ENCODE measurements at regions not wholly inside any gene's neighbourhood (a gene's known extent, or its start where the extent isn't known, plus 50 kb on each side); places are given as distances from the start of the nearest gene placed in this dataset.

- Histone ChIP-seq H3K4me1 (ENCODE audit: insufficient read depth, low read length) (no peaks in the 10 kb centered on the region), H3K9me3 (ENCODE audit: low read length) (no peaks in the 10 kb centered on the region), H3K27me3 (ENCODE audit: low read length) (peaks cover 13% of the 10 kb centered on the region; the same call in 1 of the 2 replicates), H3K4me3 (ENCODE audit: low read length) (no peak overlapping the region), H2AFZ (ENCODE audit: low read length) (no peak overlapping the region), H4K20me1 (ENCODE audit: low read length) (no peaks in the 10 kb centered on the region), H3K4me2 (ENCODE audit: low read length) (no peak overlapping the region), H3K9me2 (replicated peaks; ENCODE audit: low read length) (no peaks in the 10 kb centered on the region), H3K36me3 (ENCODE audit: low read depth, low read length) (no peaks in the 10 kb centered on the region), H3K79me2 (ENCODE audit: low read length) (no peaks in the 10 kb centered on the region), H3K9ac (ENCODE audit: low read length) (no peak overlapping the region), H3K27ac (ENCODE audit: low read length) (no peak overlapping the region), H3F3A (ENCODE audit: low read length, unreplicated experiment) (no peaks in the 10 kb centered on the region)
- intact Hi-C loops (cut with micrococcal nuclease) = no loop called here
- TF ChIP-seq EZH2phosphoT487 (IDR thresholded peaks at IDR 0.05; ENCODE audit: borderline replicate concordance, low read length) = no peak
- TF ChIP-seq CTCF (conservative IDR thresholded peaks at IDR 0.05; ENCODE audit: low read depth, low read length) = no peak
- no peak for TF ChIP-seq EZH2 (IDR thresholded peaks at IDR 0.05; ENCODE audit: low read length, unreplicated experiment)
- no TSS peak for BruUV-seq (replicated peaks)
- ChIA-PET CTCF (no interaction called here), POLR2A (ENCODE audit: unreplicated experiment) (no interaction called here)
- no peak for ATAC-seq
- DNase-seq = no peak
Measured at GRCh38 chr1:177706977-177707376, 262.9 kb downstream of the SEC16B start.

GRCh38 chr1:177705839-177706238 is 264.0 kb downstream of the SEC16B start:
- intact Hi-C loops (cut with micrococcal nuclease) = no loop called here
- no peak overlapping the region for H2AFZ ChIP-seq (ENCODE audit: low read length)
- no peak for DNase-seq
- BruUV-seq (replicated peaks) = no TSS peak
- H4K20me1 ChIP-seq (ENCODE audit: low read length) = no peaks in the 10 kb centered on the region
- no peak overlapping the region for H3K27ac ChIP-seq (ENCODE audit: low read length)
- no peaks in the 10 kb centered on the region for H3K36me3 ChIP-seq (ENCODE audit: low read depth, low read length)
- no peaks in the 10 kb centered on the region for H3K9me3 ChIP-seq (ENCODE audit: low read length)
- H3K27me3 ChIP-seq (ENCODE audit: low read length) = peaks cover 13% of the 10 kb centered on the region; the same call in 1 of the 2 replicates
- H3K9ac ChIP-seq (ENCODE audit: low read length) = no peak overlapping the region
- CTCF ChIA-PET = no interaction called here
- no peaks in the 10 kb centered on the region for H3K4me1 ChIP-seq (ENCODE audit: insufficient read depth, low read length)
- H3K4me2 ChIP-seq (ENCODE audit: low read length) = no peak overlapping the region
- no peak for ATAC-seq
- POLR2A ChIA-PET (ENCODE audit: unreplicated experiment) = no interaction called here
- H3K9me2 ChIP-seq (replicated peaks; ENCODE audit: low read length) = no peaks in the 10 kb centered on the region
- no peaks in the 10 kb centered on the region for H3K79me2 ChIP-seq (ENCODE audit: low read length)
- H3K4me3 ChIP-seq (ENCODE audit: low read length) = no peak overlapping the region
- TF ChIP-seq CTCF (conservative IDR thresholded peaks at IDR 0.05; ENCODE audit: low read depth, low read length) = no peak
- no peak for TF ChIP-seq EZH2 (IDR thresholded peaks at IDR 0.05; ENCODE audit: low read length, unreplicated experiment)
- no peak for TF ChIP-seq EZH2phosphoT487 (IDR thresholded peaks at IDR 0.05; ENCODE audit: borderline replicate concordance, low read length)
- no peaks in the 10 kb centered on the region for H3F3A ChIP-seq (ENCODE audit: low read length, unreplicated experiment)

- H3K4me2 ChIP-seq (ENCODE audit: low read length) = no peak overlapping the region
- peaks cover 5% of the 10 kb centered on the region; the same call in 1 of the 2 replicates for H3K27me3 ChIP-seq (ENCODE audit: low read length)
- H3K4me3 ChIP-seq (ENCODE audit: low read length) = no peak overlapping the region
- no TSS peak for BruUV-seq (replicated peaks)
- H3K27ac ChIP-seq (ENCODE audit: low read length) = no peak overlapping the region
- no peak for TF ChIP-seq EZH2phosphoT487 (IDR thresholded peaks at IDR 0.05; ENCODE audit: borderline replicate concordance, low read length)
- H3K79me2 ChIP-seq (ENCODE audit: low read length) = no peaks in the 10 kb centered on the region
- H3F3A ChIP-seq (ENCODE audit: low read length, unreplicated experiment) = no peaks in the 10 kb centered on the region
- H3K9ac ChIP-seq (ENCODE audit: low read length) = no peak overlapping the region
- ChIA-PET CTCF (no interaction called here), POLR2A (ENCODE audit: unreplicated experiment) (no interaction called here)
- H3K4me1 ChIP-seq (ENCODE audit: insufficient read depth, low read length) = no peaks in the 10 kb centered on the region
- no peak overlapping the region for H2AFZ ChIP-seq (ENCODE audit: low read length)
- H4K20me1 ChIP-seq (ENCODE audit: low read length) = no peaks in the 10 kb centered on the region
- no peak for DNase-seq
- intact Hi-C loops (cut with micrococcal nuclease) = no loop called here
- H3K36me3 ChIP-seq (ENCODE audit: low read depth, low read length) = no peaks in the 10 kb centered on the region
- ATAC-seq = no peak
- H3K9me2 ChIP-seq (replicated peaks; ENCODE audit: low read length) = no peaks in the 10 kb centered on the region
- no peaks in the 10 kb centered on the region for H3K9me3 ChIP-seq (ENCODE audit: low read length)
Measured at GRCh38 chr1:177703888-177704446, 265.9 kb downstream of the SEC16B start.

Data from PC-3 (cell line).